ENCODE measurements at regions not wholly inside any gene's neighbourhood (a gene's known extent, or its start where the extent isn't known, plus 50 kb on each side); places are given as distances from the start of the nearest gene placed in this dataset.
A peak's percentile ranks its signal among the peaks of the same experiment; 100 is the strongest.

GRCh38 chr11:91497847-91498246 lies 726.8 kb upstream of the FAT3 start:
- Histone ChIP-seq H3K4me3 (ENCODE audit: low read depth in 2 of 2, low read length in 1 of 2) (no peak overlapping the region), H3K4me2 (no peak overlapping the region), H3F3A (replicated peaks; ENCODE audit: insufficient read depth) (no peaks in the 10 kb centered on the region), H3K9me2 (no peaks in the 10 kb centered on the region), H3K36me3 (replicated peaks in 1 of 2; ENCODE audit: control insufficient read depth in 1 of 2, insufficient read depth in 2 of 2, low read length in 1 of 2) (no peaks in the 10 kb centered on the region), H2AFZ (ENCODE audit: low read depth) (no peak overlapping the region), H3K9ac (no peak overlapping the region), H3K27me3 (ENCODE audit: insufficient read depth) (no peaks in the 10 kb centered on the region), H3K4me1 (ENCODE audit: control insufficient read depth in 1 of 2, insufficient read depth in 2 of 2, low read depth in 1 of 2, low read length in 1 of 2) (no peaks in the 10 kb centered on the region), H4K20me1 (ENCODE audit: insufficient read depth) (no peaks in the 10 kb centered on the region), H3K79me2 (ENCODE audit: insufficient read depth) (no peaks in the 10 kb centered on the region), H3K9me3 (no peaks in the 10 kb centered on the region), H3K27ac (ENCODE audit: low read depth in 2 of 2, low read length in 1 of 2) (no peak overlapping the region)
- POLR2A ChIA-PET: no interaction called here
- CTCF ChIA-PET: no interaction called here
- no peak for DNase-seq
- TF ChIP-seq ZBTB33 (IDR thresholded peaks at IDR 0.05; ENCODE audit: borderline replicate concordance, low read depth): no peak
- no peak for TF ChIP-seq ELF1 (IDR thresholded peaks at IDR 0.05)
- TF ChIP-seq MXI1 (IDR thresholded peaks at IDR 0.05; ENCODE audit: low read depth, low read length): no peak
- no peak for TF ChIP-seq YY1 (IDR thresholded peaks at IDR 0.05; ENCODE audit: low read depth)
- TF ChIP-seq REST (IDR thresholded peaks at IDR 0.05; ENCODE audit: low read depth, low read length): no peak
- no peak for TF ChIP-seq RXRA (IDR thresholded peaks at IDR 0.05; ENCODE audit: borderline replicate concordance, low read depth)
- TF ChIP-seq GATA2 (CRISPR knock-in tag; IDR thresholded peaks at IDR 0.05): no peak
- no peak for TF ChIP-seq MEF2A (IDR thresholded peaks at IDR 0.05; ENCODE audit: borderline replicate concordance, low read depth)
- WGBS (ENCODE audit: low lambda C conversion rate): 30% methylated on average over 1 of the region's 1 CpG

GRCh38 chr11:91495837-91496236 lies 728.8 kb upstream of the FAT3 start:
- H4K20me1 ChIP-seq (ENCODE audit: insufficient read depth): no peaks in the 10 kb centered on the region
- POLR2A ChIA-PET: no interaction called here
- CTCF ChIA-PET: interaction anchor here (0.7 kb wide), 1 partner anchor 27 kb away, joined by 3 read pairs; no protein-coding TSS in a partner anchor

More at GRCh38 chr11:91495837-91496236, 728.8 kb upstream of the FAT3 start:
- no peak overlapping the region for H3K4me3 ChIP-seq (ENCODE audit: low read depth in 2 of 2, low read length in 1 of 2)
- no peaks in the 10 kb centered on the region for H3K79me2 ChIP-seq (ENCODE audit: insufficient read depth)
- no peak for DNase-seq
- no peaks in the 10 kb centered on the region for H3K9me2 ChIP-seq
- H3K9ac ChIP-seq: no peak overlapping the region
- no peak overlapping the region for H3K27ac ChIP-seq (ENCODE audit: low read depth in 2 of 2, low read length in 1 of 2)
- H3K27me3 ChIP-seq (ENCODE audit: insufficient read depth): no peaks in the 10 kb centered on the region
- TF ChIP-seq GABPA (IDR thresholded peaks at IDR 0.05; ENCODE audit: low read depth) (no peak), RAD21 (IDR thresholded peaks at IDR 0.05; ENCODE audit: low read length) (peak; percentile 24; the same call in 1 of the 2 replicates), CTCF (IDR thresholded peaks at IDR 0.05) (peak; percentile 18; the same call in 1 of the 2 replicates)
- H3K9me3 ChIP-seq: no peaks in the 10 kb centered on the region
- H2AFZ ChIP-seq (ENCODE audit: low read depth): no peak overlapping the region
- H3K4me2 ChIP-seq: no peak overlapping the region
- no peaks in the 10 kb centered on the region for H3K4me1 ChIP-seq (ENCODE audit: control insufficient read depth in 1 of 2, insufficient read depth in 2 of 2, low read depth in 1 of 2, low read length in 1 of 2)
- no peaks in the 10 kb centered on the region for H3F3A ChIP-seq (replicated peaks; ENCODE audit: insufficient read depth)
- H3K36me3 ChIP-seq (replicated peaks in 1 of 2; ENCODE audit: control insufficient read depth in 1 of 2, insufficient read depth in 2 of 2, low read length in 1 of 2): no peaks in the 10 kb centered on the region

All from SK-N-SH (cell line).